ENCODE measurements at regions not wholly inside any gene's neighbourhood (a gene's known extent, or its start where the extent isn't known, plus 50 kb on each side); places are given as distances from the start of the nearest gene placed in this dataset.

GRCh38 chr12:126807312-126807865 is 1459.6 kb upstream of the TMEM132C start:
- Histone ChIP-seq H3K36me3 (ENCODE audit: low read depth) (no peaks in the 10 kb centered on the region), H3K4me3 (ENCODE audit: severe bottlenecking) (no peak overlapping the region), H3K4me1 (ENCODE audit: insufficient read depth, poor library complexity, severe bottlenecking) (no peaks in the 10 kb centered on the region), H3K27ac (ENCODE audit: poor library complexity, severe bottlenecking) (no peak overlapping the region), H3K27me3 (ENCODE audit: insufficient read depth, poor library complexity, severe bottlenecking) (no peaks in the 10 kb centered on the region), H3K9me3 (ENCODE audit: severe bottlenecking) (no peaks in the 10 kb centered on the region)
- TF ChIP-seq CTCF (IDR thresholded peaks at IDR 0.05; ENCODE audit: poor library complexity, severe bottlenecking), result no peak
- DNase-seq (ENCODE audit: low spot score) (no peak), ATAC-seq (ENCODE audit: low read depth) (no peak)

GRCh38 chr12:126811391-126811790 is 1455.6 kb upstream of the TMEM132C start:
- DNase-seq (ENCODE audit: low spot score) (no peak), ATAC-seq (ENCODE audit: low read depth) (no peak)
- Histone ChIP-seq H3K27me3 (ENCODE audit: insufficient read depth, poor library complexity, severe bottlenecking) (no peaks in the 10 kb centered on the region), H3K4me1 (ENCODE audit: insufficient read depth, poor library complexity, severe bottlenecking) (no peaks in the 10 kb centered on the region), H3K9me3 (ENCODE audit: severe bottlenecking) (peaks cover 2% of the 10 kb centered on the region), H3K27ac (ENCODE audit: poor library complexity, severe bottlenecking) (no peak overlapping the region), H3K36me3 (ENCODE audit: low read depth) (no peaks in the 10 kb centered on the region), H3K4me3 (ENCODE audit: severe bottlenecking) (no peak overlapping the region)
- no peak for TF ChIP-seq CTCF (IDR thresholded peaks at IDR 0.05; ENCODE audit: poor library complexity, severe bottlenecking)

GRCh38 chr12:126819554-126819953 is 1447.4 kb upstream of the TMEM132C start:
- no peaks in the 10 kb centered on the region for H3K4me1 ChIP-seq (ENCODE audit: insufficient read depth, poor library complexity, severe bottlenecking)
- no peaks in the 10 kb centered on the region for H3K27me3 ChIP-seq (ENCODE audit: insufficient read depth, poor library complexity, severe bottlenecking)
- no peak overlapping the region for H3K27ac ChIP-seq (ENCODE audit: poor library complexity, severe bottlenecking)
- no peak for TF ChIP-seq CTCF (IDR thresholded peaks at IDR 0.05; ENCODE audit: poor library complexity, severe bottlenecking)
- H3K36me3 ChIP-seq (ENCODE audit: low read depth), result no peaks in the 10 kb centered on the region
- no peak overlapping the region for H3K4me3 ChIP-seq (ENCODE audit: severe bottlenecking)
- ATAC-seq (ENCODE audit: low read depth) (no peak), DNase-seq (ENCODE audit: low spot score) (no peak)
- H3K9me3 ChIP-seq (ENCODE audit: severe bottlenecking), result peaks cover 4% of the 10 kb centered on the region

GRCh38 chr12:126830778-126831680 is 1435.9 kb upstream of the TMEM132C start:
- H3K9me3 ChIP-seq (ENCODE audit: severe bottlenecking), result no peaks in the 10 kb centered on the region
- DNase-seq (ENCODE audit: low spot score) (no peak), ATAC-seq (ENCODE audit: low read depth) (no peak)
- TF ChIP-seq CTCF (IDR thresholded peaks at IDR 0.05; ENCODE audit: poor library complexity, severe bottlenecking), result no peak
- H3K36me3 ChIP-seq (ENCODE audit: low read depth), result no peaks in the 10 kb centered on the region
- H3K4me1 ChIP-seq (ENCODE audit: insufficient read depth, poor library complexity, severe bottlenecking), result no peaks in the 10 kb centered on the region
- H3K27me3 ChIP-seq (ENCODE audit: insufficient read depth, poor library complexity, severe bottlenecking), result peaks cover 12% of the 10 kb centered on the region
- no peak overlapping the region for H3K27ac ChIP-seq (ENCODE audit: poor library complexity, severe bottlenecking)
- no peak overlapping the region for H3K4me3 ChIP-seq (ENCODE audit: severe bottlenecking)

- no peak for ATAC-seq (ENCODE audit: low read depth)
- no peaks in the 10 kb centered on the region for H3K36me3 ChIP-seq (ENCODE audit: low read depth)
- no peak overlapping the region for H3K4me3 ChIP-seq (ENCODE audit: severe bottlenecking)
- no peak overlapping the region for H3K27ac ChIP-seq (ENCODE audit: poor library complexity, severe bottlenecking)
- TF ChIP-seq CTCF (IDR thresholded peaks at IDR 0.05; ENCODE audit: poor library complexity, severe bottlenecking), result no peak
- H3K27me3 ChIP-seq (ENCODE audit: insufficient read depth, poor library complexity, severe bottlenecking), result no peaks in the 10 kb centered on the region
- DNase-seq (ENCODE audit: low spot score), result no peak
- H3K4me1 ChIP-seq (ENCODE audit: insufficient read depth, poor library complexity, severe bottlenecking), result no peaks in the 10 kb centered on the region
- H3K9me3 ChIP-seq (ENCODE audit: severe bottlenecking), result no peaks in the 10 kb centered on the region
These were observed 1429.3 kb upstream of the TMEM132C start for GRCh38 chr12:126837697-126838096.
